Neural cell (in vitro differentiated cells): ENCODE measurements at regions not wholly inside any gene's neighbourhood (a gene's known extent, or its start where the extent isn't known, plus 50 kb on each side); places are given as distances from the start of the nearest gene placed in this dataset.

Source experiments
- H2AFZ ChIP-seq: fragments of 200-600, 300-800 bp; sonication (generic), shearing (Covaris generic); 2 replicates; pipeline ENCODE4 v1.6.0; 2014; ENCODE audit warnings: low read depth, mild to moderate bottlenecking, antibody characterized with exemption, low read length, moderate library complexity
- H3F3A ChIP-seq: fragments of 200-600 bp; shearing (Covaris generic); 2 replicates; pipeline ENCODE4 v1.6.1; 2016; ENCODE audit warnings: mild to moderate bottlenecking, moderate library complexity, mixed read lengths, antibody characterized with exemption, low read length; ENCODE audit not compliant: insufficient read depth, poor library complexity, severe bottlenecking
- H3K27ac ChIP-seq: fragments of 200-600, 300-800 bp; sonication (generic), shearing (Covaris generic); 2 replicates; pipeline ENCODE4 v1.5.1; 2014; ENCODE audit warnings: mild to moderate bottlenecking, low read length, moderate library complexity
- H3K27me3 ChIP-seq: fragments of 300-800, 200-600 bp; sonication (generic), shearing (Covaris generic); 2 replicates; pipeline ENCODE4 v1.6.0; 2014; ENCODE audit warnings: mild to moderate bottlenecking, low read depth, low read length, moderate library complexity; ENCODE audit not compliant: insufficient read depth
- H3K36me3 ChIP-seq: fragments of 300-800, 200-600 bp; sonication (generic), shearing (Covaris generic); 2 replicates; pipeline ENCODE4 v1.5.1; 2014; ENCODE audit warnings: mild to moderate bottlenecking, antibody characterized with exemption, low read length, moderate library complexity; ENCODE audit not compliant: insufficient read depth
- H3K4me2 ChIP-seq: fragments of 300-800, 200-600 bp; sonication (generic), shearing (Covaris generic); 2 replicates; pipeline ENCODE4 v1.6.0; 2014; ENCODE audit warnings: mild to moderate bottlenecking, low read length
- H3K4me3 ChIP-seq: fragments of 300-800, 200-600 bp; sonication (generic), shearing (Covaris generic); 2 replicates; pipeline ENCODE4 v1.5.1; 2014; ENCODE audit warnings: mild to moderate bottlenecking, low read length, moderate library complexity
- H3K79me2 ChIP-seq: fragments of 200-600 bp; shearing (Covaris generic); replicated peaks from 2 replicates; pipeline ENCODE4 v1.6.0; 2014; ENCODE audit warnings: mild to moderate bottlenecking, low read length, moderate library complexity; ENCODE audit not compliant: insufficient read depth
- H3K9ac ChIP-seq: fragments of 300-800, 200-600 bp; sonication (generic), shearing (Covaris generic); 2 replicates; pipeline ENCODE4 v1.6.1; 2016; ENCODE audit warnings: mild to moderate bottlenecking, low read length, mixed read lengths
- H3K9me2 ChIP-seq: fragments of 200-600 bp; shearing (Covaris generic); 2 replicates; pipeline ENCODE4 v1.6.1; 2016; ENCODE audit warnings: mild to moderate bottlenecking, low read length, mixed read lengths; ENCODE audit not compliant: insufficient read depth
- H3K9me3 ChIP-seq: fragments of 200-600, 300-800 bp; sonication (generic), shearing (Covaris generic); 2 replicates; pipeline ENCODE4 v1.6.1; 2016; ENCODE audit warnings: mild to moderate bottlenecking, mixed run types, low read length, moderate library complexity, mixed read lengths
- H4K20me1 ChIP-seq: fragments of 200-600 bp; shearing (Covaris generic); 2 replicates; pipeline ENCODE4 v1.6.1; 2016; ENCODE audit warnings: mild to moderate bottlenecking, mixed run types; ENCODE audit not compliant: insufficient read depth
- EP300 ChIP-seq: fragments of 450-650 bp; conservative IDR thresholded peaks from 2 replicates; pipeline ENCODE4 v1.6.1; 2014; ENCODE audit warnings: antibody characterized with exemption, mild to moderate bottlenecking, moderate library complexity; ENCODE audit not compliant: poor library complexity, severe bottlenecking
- EZH2 ChIP-seq: fragments of 200-600, 300-800 bp; shearing (Covaris generic), sonication (generic); IDR thresholded peaks from 2 replicates; pipeline ENCODE4 v1.6.1; 2014; ENCODE audit warnings: antibody characterized with exemption, low read length, borderline replicate concordance, mild to moderate bottlenecking; ENCODE audit not compliant: insufficient read depth, poor library complexity, severe bottlenecking
- MXI1 ChIP-seq: fragments of 450-650 bp; conservative IDR thresholded peaks from 2 replicates; pipeline ENCODE4 v1.6.1; 2014; ENCODE audit warnings: antibody characterized with exemption, mild to moderate bottlenecking; ENCODE audit not compliant: poor library complexity, severe bottlenecking
- POLR2AphosphoS5 ChIP-seq: IDR thresholded peaks from 2 replicates; pipeline ENCODE4 v1.6.1; 2012
- RAD21 ChIP-seq: fragments of 450-650 bp; conservative IDR thresholded peaks from 2 replicates; pipeline ENCODE4 v1.6.1; 2014; ENCODE audit warnings: antibody characterized with exemption, mild to moderate bottlenecking, moderate library complexity
- SMC3 ChIP-seq: fragments of 450-650 bp; conservative IDR thresholded peaks from 2 replicates; pipeline ENCODE4 v1.6.1; 2014; ENCODE audit warnings: antibody characterized with exemption, mild to moderate bottlenecking, moderate library complexity; ENCODE audit not compliant: poor library complexity
- TAF1 ChIP-seq: IDR thresholded peaks from 2 replicates; pipeline ENCODE4 v1.6.1; 2012; ENCODE audit warnings: low read depth
- TF ChIP-seq, protein P1 (sequence below): IDR thresholded peaks from 2 replicates; pipeline ENCODE4 v1.6.1; 2012; ENCODE audit warnings: borderline replicate concordance
- TF ChIP-seq, protein P2 (sequence below): fragments of 450-650 bp; IDR thresholded peaks from 2 replicates; pipeline ENCODE4 v1.5.1; 2014; ENCODE audit warnings: antibody characterized with exemption, mild to moderate bottlenecking, moderate library complexity; ENCODE audit not compliant: poor library complexity, severe bottlenecking

DNA sequence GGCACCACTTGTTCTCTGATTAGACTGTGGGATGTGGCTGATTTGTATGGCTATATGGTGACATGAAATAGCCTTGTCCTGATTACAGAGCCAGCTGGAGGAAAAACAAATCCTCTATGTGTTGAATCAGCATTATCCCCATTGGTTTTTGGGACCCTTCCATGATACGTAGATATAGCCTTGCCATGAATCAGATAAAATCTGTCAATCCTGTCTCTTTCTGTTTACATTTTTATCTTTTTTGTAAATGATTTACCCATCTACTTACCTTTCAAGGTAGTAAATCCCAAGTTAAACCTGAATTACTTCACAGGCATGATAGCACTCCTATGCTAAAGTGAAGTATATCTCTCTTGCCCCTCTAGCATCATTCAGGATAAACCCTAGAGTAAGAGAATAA lies 789.3 kb downstream of the TMTC2 start:
- Histone ChIP-seq H3F3A (no peaks in the 10 kb centered on the region), H3K4me3 (no peak overlapping the region), H3K36me3 (no peaks in the 10 kb centered on the region), H2AFZ (no peak overlapping the region), H3K4me2 (no peak overlapping the region), H3K9me3 (no peaks in the 10 kb centered on the region), H3K27ac (no peak overlapping the region), H3K9ac (no peak overlapping the region), H3K27me3 (no peaks in the 10 kb centered on the region), H3K79me2 (no peaks in the 10 kb centered on the region), H4K20me1 (no peaks in the 10 kb centered on the region), H3K9me2 (no peaks in the 10 kb centered on the region)
- no peak for TF ChIP-seq EP300
- TF ChIP-seq, protein P1, sequence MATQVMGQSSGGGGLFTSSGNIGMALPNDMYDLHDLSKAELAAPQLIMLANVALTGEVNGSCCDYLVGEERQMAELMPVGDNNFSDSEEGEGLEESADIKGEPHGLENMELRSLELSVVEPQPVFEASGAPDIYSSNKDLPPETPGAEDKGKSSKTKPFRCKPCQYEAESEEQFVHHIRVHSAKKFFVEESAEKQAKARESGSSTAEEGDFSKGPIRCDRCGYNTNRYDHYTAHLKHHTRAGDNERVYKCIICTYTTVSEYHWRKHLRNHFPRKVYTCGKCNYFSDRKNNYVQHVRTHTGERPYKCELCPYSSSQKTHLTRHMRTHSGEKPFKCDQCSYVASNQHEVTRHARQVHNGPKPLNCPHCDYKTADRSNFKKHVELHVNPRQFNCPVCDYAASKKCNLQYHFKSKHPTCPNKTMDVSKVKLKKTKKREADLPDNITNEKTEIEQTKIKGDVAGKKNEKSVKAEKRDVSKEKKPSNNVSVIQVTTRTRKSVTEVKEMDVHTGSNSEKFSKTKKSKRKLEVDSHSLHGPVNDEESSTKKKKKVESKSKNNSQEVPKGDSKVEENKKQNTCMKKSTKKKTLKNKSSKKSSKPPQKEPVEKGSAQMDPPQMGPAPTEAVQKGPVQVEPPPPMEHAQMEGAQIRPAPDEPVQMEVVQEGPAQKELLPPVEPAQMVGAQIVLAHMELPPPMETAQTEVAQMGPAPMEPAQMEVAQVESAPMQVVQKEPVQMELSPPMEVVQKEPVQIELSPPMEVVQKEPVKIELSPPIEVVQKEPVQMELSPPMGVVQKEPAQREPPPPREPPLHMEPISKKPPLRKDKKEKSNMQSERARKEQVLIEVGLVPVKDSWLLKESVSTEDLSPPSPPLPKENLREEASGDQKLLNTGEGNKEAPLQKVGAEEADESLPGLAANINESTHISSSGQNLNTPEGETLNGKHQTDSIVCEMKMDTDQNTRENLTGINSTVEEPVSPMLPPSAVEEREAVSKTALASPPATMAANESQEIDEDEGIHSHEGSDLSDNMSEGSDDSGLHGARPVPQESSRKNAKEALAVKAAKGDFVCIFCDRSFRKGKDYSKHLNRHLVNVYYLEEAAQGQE: no peak

DNA sequence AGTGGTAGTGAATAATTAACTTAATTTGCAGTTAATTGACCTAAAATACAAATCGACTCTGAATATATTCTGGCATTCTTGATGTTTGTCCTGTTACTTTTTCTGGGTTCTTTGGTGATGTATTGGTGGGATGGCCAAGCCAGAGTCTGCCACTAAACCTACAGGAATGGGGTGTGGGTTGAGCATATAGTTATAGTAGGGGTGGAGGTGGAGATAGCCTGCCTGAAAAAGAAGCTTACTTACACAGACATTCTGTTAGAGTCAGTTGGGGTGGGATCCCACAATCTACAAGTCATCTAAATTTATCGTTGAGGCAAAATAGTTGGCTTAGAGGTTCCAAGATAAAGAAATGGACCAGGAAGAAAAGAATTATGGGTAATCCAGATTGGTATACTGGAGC lies 787.7 kb downstream of the TMTC2 start:
- H3K9ac ChIP-seq: no peak overlapping the region
- H3K27ac ChIP-seq: no peak overlapping the region
- H3K27me3 ChIP-seq: no peaks in the 10 kb centered on the region
- no peaks in the 10 kb centered on the region for H3K9me3 ChIP-seq
- H3K9me2 ChIP-seq: no peaks in the 10 kb centered on the region
- no peaks in the 10 kb centered on the region for H3K79me2 ChIP-seq
- no peaks in the 10 kb centered on the region for H3F3A ChIP-seq
- H3K36me3 ChIP-seq: no peaks in the 10 kb centered on the region
- TF ChIP-seq EP300 (no peak), MXI1 (no peak), POLR2AphosphoS5 (no peak), TAF1 (no peak), RAD21 (no peak), SMC3 (no peak), EZH2 (no peak)
- TF ChIP-seq, protein P1: no peak
- TF ChIP-seq, protein P2, sequence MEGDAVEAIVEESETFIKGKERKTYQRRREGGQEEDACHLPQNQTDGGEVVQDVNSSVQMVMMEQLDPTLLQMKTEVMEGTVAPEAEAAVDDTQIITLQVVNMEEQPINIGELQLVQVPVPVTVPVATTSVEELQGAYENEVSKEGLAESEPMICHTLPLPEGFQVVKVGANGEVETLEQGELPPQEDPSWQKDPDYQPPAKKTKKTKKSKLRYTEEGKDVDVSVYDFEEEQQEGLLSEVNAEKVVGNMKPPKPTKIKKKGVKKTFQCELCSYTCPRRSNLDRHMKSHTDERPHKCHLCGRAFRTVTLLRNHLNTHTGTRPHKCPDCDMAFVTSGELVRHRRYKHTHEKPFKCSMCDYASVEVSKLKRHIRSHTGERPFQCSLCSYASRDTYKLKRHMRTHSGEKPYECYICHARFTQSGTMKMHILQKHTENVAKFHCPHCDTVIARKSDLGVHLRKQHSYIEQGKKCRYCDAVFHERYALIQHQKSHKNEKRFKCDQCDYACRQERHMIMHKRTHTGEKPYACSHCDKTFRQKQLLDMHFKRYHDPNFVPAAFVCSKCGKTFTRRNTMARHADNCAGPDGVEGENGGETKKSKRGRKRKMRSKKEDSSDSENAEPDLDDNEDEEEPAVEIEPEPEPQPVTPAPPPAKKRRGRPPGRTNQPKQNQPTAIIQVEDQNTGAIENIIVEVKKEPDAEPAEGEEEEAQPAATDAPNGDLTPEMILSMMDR: no peak
- no peak overlapping the region for H3K4me3 ChIP-seq
- H3K4me2 ChIP-seq: no peak overlapping the region
- no peaks in the 10 kb centered on the region for H4K20me1 ChIP-seq
- no peak overlapping the region for H2AFZ ChIP-seq
